K562 (cell line): ENCODE measurements at regions not wholly inside any gene's neighbourhood (a gene's known extent, or its start where the extent isn't known, plus 50 kb on each side); places are given as distances from the start of the nearest gene placed in this dataset.

ENCODE experiments used
- BRCA1 ChIP-seq, 2 experiments: fragments of 450-650 bp in 1 of 2; sonication (generic) in 1 of 2; formaldehyde crosslinking in 1 of 2; IDR thresholded peaks; 2 replicates each; pipeline versions ENCODE4 v1.5.0 to v1.6.1; 2017 to 2020; ENCODE audit warnings: mild to moderate bottlenecking in 1 of 2, missing genetic modification reagents in 1 of 2
- CHD2 ChIP-seq: IDR thresholded peaks from 2 replicates; pipeline ENCODE4 v1.6.1; 2011; ENCODE audit warnings: low read depth, low read length
- MCM5 ChIP-seq: fragments of 450-650 bp; IDR thresholded peaks from 2 replicates; pipeline ENCODE4 v1.6.1; 2016; ENCODE audit warnings: low read depth
- NONO ChIP-seq, 2 experiments: fragments of 200-400 bp in 1 of 2; fragments of 450-650 bp in 1 of 2; formaldehyde crosslinking in 1 of 2; IDR thresholded peaks; 2 replicates each; pipeline ENCODE4 v1.6.1; 2017; ENCODE audit warnings: low read depth in 2 of 2, mild to moderate bottlenecking in 2 of 2, moderate library complexity in 2 of 2, low read length in 1 of 2
- ZC3H4 ChIP-seq: sonication (generic); formaldehyde crosslinking; IDR thresholded peaks from 2 replicates; pipeline ENCODE4 v1.9.0; 2021; ENCODE audit warnings: missing genetic modification reagents, borderline replicate concordance
- ZNF3 ChIP-seq: fragments of 250-450 bp; sonication (Bioruptor Pico); IDR thresholded peaks from 2 replicates; pipeline ENCODE4 v1.5.0; 2021; ENCODE audit warnings: mild to moderate bottlenecking, moderate library complexity
- TF ChIP-seq, protein P1 (sequence below), 2 experiments: fragments of 450-650 bp; IDR thresholded peaks; 2 replicates each; pipeline ENCODE4 v1.6.1; 2018; ENCODE audit warnings: mild to moderate bottlenecking in 2 of 2, low read depth in 1 of 2; ENCODE audit not compliant: partially characterized antibody in 2 of 2
- TF ChIP-seq, protein P2 (sequence below): fragments of 450-650 bp; formaldehyde crosslinking; IDR thresholded peaks from 2 replicates; pipeline ENCODE4 v1.4.0; 2020; ENCODE audit warnings: mild to moderate bottlenecking, moderate library complexity
- TF ChIP-seq, protein P3 (sequence below): fragments of 250-450 bp; sonication (Bioruptor Pico); IDR thresholded peaks from 2 replicates; pipeline ENCODE4 v1.4.0; 2020
- TF ChIP-seq, protein P4 (sequence below): sonication (generic); formaldehyde crosslinking; IDR thresholded peaks from 2 replicates; pipeline ENCODE4 v1.8.0; 2022; ENCODE audit warnings: missing genetic modification reagents, mild to moderate bottlenecking, borderline replicate concordance

DNA sequence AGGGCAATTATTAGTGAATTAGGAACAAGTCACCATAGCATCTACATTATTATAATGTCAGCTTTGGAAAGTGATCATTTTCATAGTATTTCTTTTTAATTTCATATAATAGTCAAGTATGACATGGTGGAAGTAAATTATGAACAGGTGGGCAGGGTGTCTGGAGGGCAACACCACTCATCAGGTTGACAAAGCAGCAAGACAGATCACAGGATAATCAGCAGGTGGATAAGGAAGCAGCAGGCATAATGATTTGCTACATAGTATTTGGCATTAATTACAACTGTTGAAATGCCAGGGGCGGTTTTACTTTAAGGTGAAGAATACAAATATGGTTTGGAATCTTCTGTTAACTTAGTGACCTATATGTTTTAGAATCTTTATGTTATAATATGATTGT lies 1342.2 kb downstream of the PLA2G4A start (continued):
- TF ChIP-seq, protein P1, sequence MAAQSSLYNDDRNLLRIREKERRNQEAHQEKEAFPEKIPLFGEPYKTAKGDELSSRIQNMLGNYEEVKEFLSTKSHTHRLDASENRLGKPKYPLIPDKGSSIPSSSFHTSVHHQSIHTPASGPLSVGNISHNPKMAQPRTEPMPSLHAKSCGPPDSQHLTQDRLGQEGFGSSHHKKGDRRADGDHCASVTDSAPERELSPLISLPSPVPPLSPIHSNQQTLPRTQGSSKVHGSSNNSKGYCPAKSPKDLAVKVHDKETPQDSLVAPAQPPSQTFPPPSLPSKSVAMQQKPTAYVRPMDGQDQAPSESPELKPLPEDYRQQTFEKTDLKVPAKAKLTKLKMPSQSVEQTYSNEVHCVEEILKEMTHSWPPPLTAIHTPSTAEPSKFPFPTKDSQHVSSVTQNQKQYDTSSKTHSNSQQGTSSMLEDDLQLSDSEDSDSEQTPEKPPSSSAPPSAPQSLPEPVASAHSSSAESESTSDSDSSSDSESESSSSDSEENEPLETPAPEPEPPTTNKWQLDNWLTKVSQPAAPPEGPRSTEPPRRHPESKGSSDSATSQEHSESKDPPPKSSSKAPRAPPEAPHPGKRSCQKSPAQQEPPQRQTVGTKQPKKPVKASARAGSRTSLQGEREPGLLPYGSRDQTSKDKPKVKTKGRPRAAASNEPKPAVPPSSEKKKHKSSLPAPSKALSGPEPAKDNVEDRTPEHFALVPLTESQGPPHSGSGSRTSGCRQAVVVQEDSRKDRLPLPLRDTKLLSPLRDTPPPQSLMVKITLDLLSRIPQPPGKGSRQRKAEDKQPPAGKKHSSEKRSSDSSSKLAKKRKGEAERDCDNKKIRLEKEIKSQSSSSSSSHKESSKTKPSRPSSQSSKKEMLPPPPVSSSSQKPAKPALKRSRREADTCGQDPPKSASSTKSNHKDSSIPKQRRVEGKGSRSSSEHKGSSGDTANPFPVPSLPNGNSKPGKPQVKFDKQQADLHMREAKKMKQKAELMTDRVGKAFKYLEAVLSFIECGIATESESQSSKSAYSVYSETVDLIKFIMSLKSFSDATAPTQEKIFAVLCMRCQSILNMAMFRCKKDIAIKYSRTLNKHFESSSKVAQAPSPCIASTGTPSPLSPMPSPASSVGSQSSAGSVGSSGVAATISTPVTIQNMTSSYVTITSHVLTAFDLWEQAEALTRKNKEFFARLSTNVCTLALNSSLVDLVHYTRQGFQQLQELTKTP (IDR thresholded peaks at IDR 0.05; ENCODE audit: low read depth in 1 of 2, partially characterized antibody in 2 of 2), result no peak
- TF ChIP-seq ZC3H4, result no peak
- TF ChIP-seq, protein P2, sequence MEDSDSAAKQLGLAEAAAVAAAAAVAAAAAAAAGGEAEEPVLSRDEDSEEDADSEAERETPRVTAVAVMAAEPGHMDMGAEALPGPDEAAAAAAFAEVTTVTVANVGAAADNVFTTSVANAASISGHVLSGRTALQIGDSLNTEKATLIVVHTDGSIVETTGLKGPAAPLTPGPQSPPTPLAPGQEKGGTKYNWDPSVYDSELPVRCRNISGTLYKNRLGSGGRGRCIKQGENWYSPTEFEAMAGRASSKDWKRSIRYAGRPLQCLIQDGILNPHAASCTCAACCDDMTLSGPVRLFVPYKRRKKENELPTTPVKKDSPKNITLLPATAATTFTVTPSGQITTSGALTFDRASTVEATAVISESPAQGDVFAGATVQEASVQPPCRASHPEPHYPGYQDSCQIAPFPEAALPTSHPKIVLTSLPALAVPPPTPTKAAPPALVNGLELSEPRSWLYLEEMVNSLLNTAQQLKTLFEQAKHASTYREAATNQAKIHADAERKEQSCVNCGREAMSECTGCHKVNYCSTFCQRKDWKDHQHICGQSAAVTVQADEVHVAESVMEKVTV, result no peak
- no peak for TF ChIP-seq BRCA1 (IDR thresholded peaks at IDR 0.05)
- no peak for TF ChIP-seq BRCA1 (CRISPR knock-in tag; IDR thresholded peaks at IDR 0.05)
- no peak for TF ChIP-seq MCM5
- TF ChIP-seq CHD2, result no peak
- no peak for TF ChIP-seq NONO (IDR thresholded peaks at IDR 0.05; ENCODE audit: low read depth in 2 of 2, low read length in 1 of 2)
- TF ChIP-seq, protein P3, sequence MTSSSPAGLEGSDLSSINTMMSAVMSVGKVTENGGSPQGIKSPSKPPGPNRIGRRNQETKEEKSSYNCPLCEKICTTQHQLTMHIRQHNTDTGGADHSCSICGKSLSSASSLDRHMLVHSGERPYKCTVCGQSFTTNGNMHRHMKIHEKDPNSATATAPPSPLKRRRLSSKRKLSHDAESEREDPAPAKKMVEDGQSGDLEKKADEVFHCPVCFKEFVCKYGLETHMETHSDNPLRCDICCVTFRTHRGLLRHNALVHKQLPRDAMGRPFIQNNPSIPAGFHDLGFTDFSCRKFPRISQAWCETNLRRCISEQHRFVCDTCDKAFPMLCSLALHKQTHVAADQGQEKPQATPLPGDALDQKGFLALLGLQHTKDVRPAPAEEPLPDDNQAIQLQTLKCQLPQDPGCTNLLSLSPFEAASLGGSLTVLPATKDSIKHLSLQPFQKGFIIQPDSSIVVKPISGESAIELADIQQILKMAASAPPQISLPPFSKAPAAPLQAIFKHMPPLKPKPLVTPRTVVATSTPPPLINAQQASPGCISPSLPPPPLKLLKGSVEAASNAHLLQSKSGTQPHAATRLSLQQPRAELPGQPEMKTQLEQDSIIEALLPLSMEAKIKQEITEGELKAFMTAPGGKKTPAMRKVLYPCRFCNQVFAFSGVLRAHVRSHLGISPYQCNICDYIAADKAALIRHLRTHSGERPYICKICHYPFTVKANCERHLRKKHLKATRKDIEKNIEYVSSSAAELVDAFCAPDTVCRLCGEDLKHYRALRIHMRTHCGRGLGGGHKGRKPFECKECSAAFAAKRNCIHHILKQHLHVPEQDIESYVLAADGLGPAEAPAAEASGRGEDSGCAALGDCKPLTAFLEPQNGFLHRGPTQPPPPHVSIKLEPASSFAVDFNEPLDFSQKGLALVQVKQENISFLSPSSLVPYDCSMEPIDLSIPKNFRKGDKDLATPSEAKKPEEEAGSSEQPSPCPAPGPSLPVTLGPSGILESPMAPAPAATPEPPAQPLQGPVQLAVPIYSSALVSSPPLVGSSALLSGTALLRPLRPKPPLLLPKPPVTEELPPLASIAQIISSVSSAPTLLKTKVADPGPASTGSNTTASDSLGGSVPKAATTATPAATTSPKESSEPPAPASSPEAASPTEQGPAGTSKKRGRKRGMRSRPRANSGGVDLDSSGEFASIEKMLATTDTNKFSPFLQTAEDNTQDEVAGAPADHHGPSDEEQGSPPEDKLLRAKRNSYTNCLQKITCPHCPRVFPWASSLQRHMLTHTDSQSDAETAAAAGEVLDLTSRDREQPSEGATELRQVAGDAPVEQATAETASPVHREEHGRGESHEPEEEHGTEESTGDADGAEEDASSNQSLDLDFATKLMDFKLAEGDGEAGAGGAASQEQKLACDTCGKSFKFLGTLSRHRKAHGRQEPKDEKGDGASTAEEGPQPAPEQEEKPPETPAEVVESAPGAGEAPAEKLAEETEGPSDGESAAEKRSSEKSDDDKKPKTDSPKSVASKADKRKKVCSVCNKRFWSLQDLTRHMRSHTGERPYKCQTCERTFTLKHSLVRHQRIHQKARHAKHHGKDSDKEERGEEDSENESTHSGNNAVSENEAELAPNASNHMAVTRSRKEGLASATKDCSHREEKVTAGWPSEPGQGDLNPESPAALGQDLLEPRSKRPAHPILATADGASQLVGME (CRISPR knock-in tag), result no peak
- TF ChIP-seq ZNF3 (CRISPR knock-in tag), result no peak
- TF ChIP-seq, protein P4, sequence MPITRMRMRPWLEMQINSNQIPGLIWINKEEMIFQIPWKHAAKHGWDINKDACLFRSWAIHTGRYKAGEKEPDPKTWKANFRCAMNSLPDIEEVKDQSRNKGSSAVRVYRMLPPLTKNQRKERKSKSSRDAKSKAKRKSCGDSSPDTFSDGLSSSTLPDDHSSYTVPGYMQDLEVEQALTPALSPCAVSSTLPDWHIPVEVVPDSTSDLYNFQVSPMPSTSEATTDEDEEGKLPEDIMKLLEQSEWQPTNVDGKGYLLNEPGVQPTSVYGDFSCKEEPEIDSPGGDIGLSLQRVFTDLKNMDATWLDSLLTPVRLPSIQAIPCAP (CRISPR knock-in tag), result no peak
